Pancreas (tissue), 10 donors: ENCODE measurements at regions not wholly inside any gene's neighbourhood (a gene's known extent, or its start where the extent isn't known, plus 50 kb on each side); places are given as distances from the start of the nearest gene placed in this dataset.

Experiments used
- ATAC-seq, 4 donors: fragments of 200-7000 bp; cut with Tn5 transposase; one replicate each; pipeline versions ENCODE4 v1.8.0 to v1.9.1; 2020; ENCODE audit warnings: mild to moderate bottlenecking in 4 of 4, moderate library complexity in 4 of 4
- DNase-seq, 6 donors: peaks; one replicate each; pipeline ENCODE4 v3.0.0-alpha.2; 2020
- FAIRE-seq: peaks from 2 replicates; lab custom pipeline; 2012; peaks lifted over from hg19 to GRCh38; lab: Jason Lieb, UNC
- H3K27ac ChIP-seq, 4 donors: fragments of 200-600 bp; sonication (generic); 1 replicate in 3 of 4; 2 replicates in 1 of 4; pipeline versions ENCODE4 v1.5.0 to v1.8.0; 2020
- H3K27me3 ChIP-seq, 4 donors: fragments of 200-600 bp; one replicate each; pipeline ENCODE4 v1.8.0; 2021
- H3K36me3 ChIP-seq, 3 donors: fragments of 200-600 bp; sonication (generic) in 1 of 3; one replicate each; pipeline versions ENCODE4 v1.5.0 to v1.8.0; 2020 to 2021
- H3K4me1 ChIP-seq, 3 donors: fragments of 200-600 bp; one replicate each; pipeline ENCODE4 v1.8.0; 2021
- H3K4me3 ChIP-seq, 4 donors: fragments of 200-600 bp; sonication (generic) in 2 of 4; one replicate each; pipeline versions ENCODE4 v1.5.0 to v1.8.0; 2020 to 2021
- H3K9me3 ChIP-seq, 4 donors: fragments of 200-600 bp; one replicate each; pipeline ENCODE4 v1.8.0; 2021
- WGBS, 2 donors: extraction: QIAGEN DNeasy Blood & Tissue Kit; methylation state at CpG; one replicate each; pipeline ENCODE4 v1.1.7; 2013; 5-methylcytosine and 5-hydroxymethylcytosine counted together
- intact Hi-C, 3 donors: fragments of 100-400 bp; cut with DNase I; formaldehyde crosslinking; loops; one replicate each; pipeline versions ENCODE4 v1.11.1 to v1.14.2; 2022
- TF ChIP-seq, protein P1 (sequence below), 4 donors: fragments of 200-600 bp; sonication (generic) in 3 of 4; IDR thresholded peaks; one replicate each; pipeline versions ENCODE4 v1.5.0 to v1.8.0; 2021; ENCODE audit warnings: antibody characterized with exemption in 4 of 4
- donor health status: healthy with polysubstance abuse.
- donor health status: DM: no; HTN: no; CAD: no; lungs with moderate emphysema.
- donor health status: DM: no; HTN: no; CAD: no.
- donor health status: control.
- donor health status: control.
- donor health status: Bipolar disorder and iron deficiency.
- donor health status: DM: yes; HTN: yes; CAD: no.
- donor health status: DM: no; HTN: no; CAD: no.
- donor health status: DM: no; HTN: no; CAD: no.
- donor health status: DM: yes; HTN: yes; CAD: no.

- peaks cover 0 to 21% (median 8%) of the 10 kb centered on the region in 3 donors for H3K4me1 ChIP-seq
- ATAC-seq: no peak
- TF ChIP-seq, protein P1, sequence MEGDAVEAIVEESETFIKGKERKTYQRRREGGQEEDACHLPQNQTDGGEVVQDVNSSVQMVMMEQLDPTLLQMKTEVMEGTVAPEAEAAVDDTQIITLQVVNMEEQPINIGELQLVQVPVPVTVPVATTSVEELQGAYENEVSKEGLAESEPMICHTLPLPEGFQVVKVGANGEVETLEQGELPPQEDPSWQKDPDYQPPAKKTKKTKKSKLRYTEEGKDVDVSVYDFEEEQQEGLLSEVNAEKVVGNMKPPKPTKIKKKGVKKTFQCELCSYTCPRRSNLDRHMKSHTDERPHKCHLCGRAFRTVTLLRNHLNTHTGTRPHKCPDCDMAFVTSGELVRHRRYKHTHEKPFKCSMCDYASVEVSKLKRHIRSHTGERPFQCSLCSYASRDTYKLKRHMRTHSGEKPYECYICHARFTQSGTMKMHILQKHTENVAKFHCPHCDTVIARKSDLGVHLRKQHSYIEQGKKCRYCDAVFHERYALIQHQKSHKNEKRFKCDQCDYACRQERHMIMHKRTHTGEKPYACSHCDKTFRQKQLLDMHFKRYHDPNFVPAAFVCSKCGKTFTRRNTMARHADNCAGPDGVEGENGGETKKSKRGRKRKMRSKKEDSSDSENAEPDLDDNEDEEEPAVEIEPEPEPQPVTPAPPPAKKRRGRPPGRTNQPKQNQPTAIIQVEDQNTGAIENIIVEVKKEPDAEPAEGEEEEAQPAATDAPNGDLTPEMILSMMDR (IDR thresholded peaks at IDR 0.05): no peak
- no peak for DNase-seq
- H3K27ac ChIP-seq: no peak overlapping the region
- H3K27me3 ChIP-seq: no peaks in the 10 kb centered on the region
- no peak for FAIRE-seq
- no peaks in the 10 kb centered on the region for H3K9me3 ChIP-seq
- no peak overlapping the region for H3K4me3 ChIP-seq
- 65 to 75% methylated on average over 5 of the region's 5 CpGs for WGBS, 2 donors
- no peaks in the 10 kb centered on the region for H3K36me3 ChIP-seq
- intact Hi-C loops: no loop called here
Observed at GRCh38 chr1:29981586-29982239, 741.7 kb downstream of the MATN1 start.

- ATAC-seq (no peak), DNase-seq (no peak), FAIRE-seq (no peak)
- no peaks in the 10 kb centered on the region for H3K27me3 ChIP-seq
- H3K4me1 ChIP-seq: no peaks in the 10 kb centered on the region
- TF ChIP-seq, protein P1 (IDR thresholded peaks at IDR 0.05): no peak
- no peak overlapping the region for H3K4me3 ChIP-seq
- H3K36me3 ChIP-seq: no peaks in the 10 kb centered on the region
- H3K9me3 ChIP-seq: no peaks in the 10 kb centered on the region
- intact Hi-C loops: no loop called here
- WGBS, 2 donors: 42 to 44% methylated on average over 4 of the region's 4 CpGs
- H3K27ac ChIP-seq: no peak overlapping the region
Observed at GRCh38 chr1:29977550-29977949, 741.2 kb downstream of the PTPRU start.

DNA sequence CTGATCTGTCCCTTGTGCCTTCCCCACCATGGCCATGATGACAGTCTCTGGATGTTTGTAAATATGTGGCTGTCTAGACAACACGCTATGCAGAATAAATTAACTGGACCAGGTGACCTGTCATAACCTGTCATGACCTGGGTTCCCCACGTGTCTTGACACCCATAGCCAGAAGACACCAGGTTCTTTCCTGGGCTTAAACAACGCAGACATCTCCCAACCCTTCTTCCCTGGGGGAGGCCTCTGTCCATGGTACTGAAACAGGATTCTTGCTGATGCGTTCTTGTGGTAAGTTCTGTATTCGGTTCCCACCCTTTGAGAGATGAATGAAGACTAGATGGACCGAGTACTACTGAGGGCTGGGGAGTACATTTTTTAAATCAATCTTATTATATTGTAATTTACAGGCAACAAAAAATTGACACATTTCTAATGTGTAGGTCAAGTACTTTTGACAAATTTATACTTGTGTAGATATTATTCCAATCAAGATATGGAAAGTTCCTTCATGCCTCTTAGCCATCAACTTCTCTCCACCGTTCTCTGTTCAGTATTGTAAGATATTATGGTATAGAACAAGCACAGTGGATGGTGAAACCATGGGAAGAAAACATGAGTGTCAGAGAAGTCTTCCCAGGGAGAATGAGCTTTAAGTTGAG lies 738.8 kb downstream of the PTPRU start:
- intact Hi-C loops: no loop called here
- no peak for FAIRE-seq
- no peaks in the 10 kb centered on the region for H3K36me3 ChIP-seq
- peak in 1 of 4 donors; percentile 66 for ATAC-seq
- TF ChIP-seq, protein P1 (IDR thresholded peaks at IDR 0.05): no peak
- no peaks in the 10 kb centered on the region for H3K4me1 ChIP-seq
- no peaks in the 10 kb centered on the region for H3K9me3 ChIP-seq
- DNase-seq: no peak
- WGBS, 2 donors: 21 to 23% methylated on average over 7 of the region's 7 CpGs
- H3K4me3 ChIP-seq: no peak overlapping the region
- H3K27me3 ChIP-seq: no peaks in the 10 kb centered on the region
- H3K27ac ChIP-seq: no peak overlapping the region

- ATAC-seq: peak in 3 of 4 donors; percentile 35 to 86 (median 49)
- no peaks in the 10 kb centered on the region for H3K27me3 ChIP-seq
- no peaks in the 10 kb centered on the region for H3K4me1 ChIP-seq
- H3K36me3 ChIP-seq: no peaks in the 10 kb centered on the region
- H3K27ac ChIP-seq: peak overlapping the region in 1 of 4 donors; percentile 37
- no peak overlapping the region for H3K4me3 ChIP-seq
- intact Hi-C loops: no loop called here
- FAIRE-seq: no peak
- TF ChIP-seq, protein P1 (IDR thresholded peaks at IDR 0.05): no peak
- H3K9me3 ChIP-seq: no peaks in the 10 kb centered on the region
- no peak for DNase-seq
- 19 to 26% methylated on average over 1 of the region's 1 CpG for WGBS, 2 donors
Observed at GRCh38 chr1:29974316-29974724, 738.0 kb downstream of the PTPRU start.

- Histone ChIP-seq H3K27ac (no peak overlapping the region), H3K9me3 (no peaks in the 10 kb centered on the region), H3K4me1 (no peaks in the 10 kb centered on the region), H3K4me3 (no peak overlapping the region), H3K27me3 (no peaks in the 10 kb centered on the region), H3K36me3 (no peaks in the 10 kb centered on the region)
- no peak for FAIRE-seq
- ATAC-seq: no peak
- intact Hi-C loops: no loop called here
- DNase-seq: no peak
- TF ChIP-seq, protein P1 (IDR thresholded peaks at IDR 0.05): no peak
- WGBS, 2 donors: 47 to 59% methylated on average over 3 of the region's 3 CpGs
Observed at GRCh38 chr1:29973406-29973805, 737.1 kb downstream of the PTPRU start.
